ENCODE measurements at regions not wholly inside any gene's neighbourhood (a gene's known extent, or its start where the extent isn't known, plus 50 kb on each side); places are given as distances from the start of the nearest gene placed in this dataset.

DNA sequence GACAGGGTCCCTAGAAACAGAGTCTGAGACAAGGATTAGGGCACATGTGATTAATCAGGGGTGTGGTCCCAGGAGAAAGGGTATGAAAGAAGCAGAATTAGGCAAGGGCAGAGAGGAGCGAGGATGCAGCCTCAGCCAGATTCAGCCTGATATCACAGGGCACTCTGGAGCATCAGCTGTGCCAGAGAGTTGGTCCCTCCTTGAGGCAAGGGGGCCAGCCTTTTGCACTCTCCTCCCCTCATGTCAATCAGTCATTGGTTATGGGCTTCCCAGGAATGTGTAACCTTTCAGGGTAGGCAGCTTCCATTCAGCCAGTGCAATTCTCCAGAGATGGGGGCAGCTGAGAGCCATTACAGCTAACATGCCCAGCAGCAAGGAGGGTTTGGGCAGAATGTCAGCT, 152.6 kb upstream of the LHX1 start:
- Histone ChIP-seq H3K27ac (ENCODE audit: low read depth, low read length) (no peak overlapping the region), H4K20me1 (ENCODE audit: insufficient read depth, low read length) (no peaks in the 10 kb centered on the region), H3K36me3 (ENCODE audit: insufficient read depth, low read length) (no peaks in the 10 kb centered on the region), H3K4me1 (ENCODE audit: insufficient read depth, low read length) (no peaks in the 10 kb centered on the region), H3K9ac (ENCODE audit: low read length) (no peak overlapping the region), H2AFZ (ENCODE audit: low read depth, low read length) (no peak overlapping the region), H3K4me2 (ENCODE audit: low read length) (no peak overlapping the region), H3K27me3 (ENCODE audit: insufficient read depth, low read length) (peaks cover under 1% of the 10 kb centered on the region), H3K4me3 (ENCODE audit: insufficient read depth, low read depth, low read length) (no peak overlapping the region), H3K9me3 (ENCODE audit: insufficient read depth, low read depth, low read length) (no peaks in the 10 kb centered on the region), H3K79me2 (ENCODE audit: insufficient read depth, low read length) (no peaks in the 10 kb centered on the region)
- H3K27ac Mint-ChIP-seq (ENCODE audit: unreplicated experiment), result no peak overlapping the region
- no peaks in the 10 kb centered on the region for H3K4me1 Mint-ChIP-seq (ENCODE audit: low read depth, unreplicated experiment)
- peaks cover 56% of the 10 kb centered on the region for H3K27me3 Mint-ChIP-seq (ENCODE audit: low read depth, unreplicated experiment)
- TF ChIP-seq EZH2 (IDR thresholded peaks at IDR 0.05; ENCODE audit: insufficient read depth, low read length) (no peak), CTCF (IDR thresholded peaks at IDR 0.05; ENCODE audit: insufficient read depth, low read depth, low read length) (no peak)
- peaks cover 5% of the 10 kb centered on the region for H3K9me3 Mint-ChIP-seq (ENCODE audit: unreplicated experiment)
- DNase-seq (ENCODE audit: low read depth) (no peak), FAIRE-seq (no peak)
- H3K4me3 Mint-ChIP-seq (ENCODE audit: unreplicated experiment), result no peak overlapping the region
- no peaks in the 10 kb centered on the region for H3K36me3 Mint-ChIP-seq (ENCODE audit: low read depth, unreplicated experiment)

GRCh38 chr17:36786867-36787266, 150.4 kb upstream of the LHX1 start:
- Mint-ChIP-seq H3K27me3 (ENCODE audit: low read depth, unreplicated experiment) (peaks cover 65% of the 10 kb centered on the region), H3K4me3 (ENCODE audit: unreplicated experiment) (no peak overlapping the region), H3K9me3 (ENCODE audit: unreplicated experiment) (peaks cover 7% of the 10 kb centered on the region), H3K36me3 (ENCODE audit: low read depth, unreplicated experiment) (no peaks in the 10 kb centered on the region), H3K4me1 (ENCODE audit: low read depth, unreplicated experiment) (no peaks in the 10 kb centered on the region), H3K27ac (ENCODE audit: unreplicated experiment) (no peak overlapping the region)
- no peak overlapping the region for H2AFZ ChIP-seq (ENCODE audit: low read depth, low read length)
- H3K27me3 ChIP-seq (ENCODE audit: insufficient read depth, low read length), result peaks cover 9% of the 10 kb centered on the region
- H3K36me3 ChIP-seq (ENCODE audit: insufficient read depth, low read length), result no peaks in the 10 kb centered on the region
- TF ChIP-seq CTCF (IDR thresholded peaks at IDR 0.05; ENCODE audit: insufficient read depth, low read depth, low read length) (no peak), EZH2 (IDR thresholded peaks at IDR 0.05; ENCODE audit: insufficient read depth, low read length) (no peak)
- no peaks in the 10 kb centered on the region for H4K20me1 ChIP-seq (ENCODE audit: insufficient read depth, low read length)
- no peaks in the 10 kb centered on the region for H3K79me2 ChIP-seq (ENCODE audit: insufficient read depth, low read length)
- H3K4me3 ChIP-seq (ENCODE audit: insufficient read depth, low read depth, low read length), result no peak overlapping the region
- no peak for DNase-seq (ENCODE audit: low read depth)
- H3K9ac ChIP-seq (ENCODE audit: low read length), result no peak overlapping the region
- H3K4me2 ChIP-seq (ENCODE audit: low read length), result no peak overlapping the region
- FAIRE-seq, result no peak
- H3K9me3 ChIP-seq (ENCODE audit: insufficient read depth, low read depth, low read length), result no peaks in the 10 kb centered on the region
- H3K27ac ChIP-seq (ENCODE audit: low read depth, low read length), result no peak overlapping the region
- H3K4me1 ChIP-seq (ENCODE audit: insufficient read depth, low read length), result no peaks in the 10 kb centered on the region

DNA sequence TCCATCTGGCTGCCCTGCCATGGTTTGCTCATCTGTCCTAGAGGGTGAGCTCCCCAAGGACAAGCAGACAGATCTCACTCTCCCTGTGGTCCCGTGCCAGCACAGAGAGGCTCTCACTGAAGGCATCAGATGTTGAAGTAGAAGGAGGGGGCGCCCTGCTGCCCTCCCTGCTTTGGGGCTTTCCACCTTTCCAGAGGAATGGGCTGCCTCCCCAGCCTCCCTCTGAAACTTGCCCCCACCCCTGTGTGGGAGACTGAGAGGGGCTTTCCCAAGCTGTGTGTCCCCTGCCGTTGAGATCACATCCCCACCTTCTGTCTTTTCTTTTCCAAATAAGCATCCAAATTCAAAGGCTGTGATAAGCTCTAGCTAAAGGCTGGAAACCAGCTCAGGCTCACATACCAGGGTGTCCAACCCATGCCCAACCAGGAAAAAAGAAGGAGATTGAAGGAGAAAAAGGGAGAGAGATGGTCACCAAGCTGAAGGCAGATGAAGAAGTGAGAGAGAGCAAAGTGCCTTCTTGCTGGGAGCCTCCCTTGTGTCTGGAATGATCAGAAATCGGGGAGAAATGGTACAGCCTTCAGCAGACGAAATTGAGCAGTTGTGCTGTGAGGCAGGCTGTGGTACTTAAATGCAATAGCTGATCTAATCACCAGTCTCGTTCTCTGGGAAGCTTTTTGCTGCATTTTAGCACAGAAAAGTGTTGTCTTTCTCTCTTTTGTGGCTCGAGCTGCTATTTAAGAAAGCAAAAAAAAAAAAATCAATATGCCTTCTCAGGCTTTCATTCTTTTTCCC, 145.9 kb upstream of the LHX1 start:
- FAIRE-seq (no peak), DNase-seq (ENCODE audit: low read depth) (no peak)
- H3K36me3 ChIP-seq (ENCODE audit: insufficient read depth, low read length), result no peaks in the 10 kb centered on the region
- H3K9ac ChIP-seq (ENCODE audit: low read length), result no peak overlapping the region
- H3K27me3 ChIP-seq (ENCODE audit: insufficient read depth, low read length), result peaks cover 30% of the 10 kb centered on the region
- H3K4me1 ChIP-seq (ENCODE audit: insufficient read depth, low read length), result no peaks in the 10 kb centered on the region
- no peaks in the 10 kb centered on the region for H3K36me3 Mint-ChIP-seq (ENCODE audit: low read depth, unreplicated experiment)
- H3K27ac Mint-ChIP-seq (ENCODE audit: unreplicated experiment), result no peak overlapping the region
- peaks cover 50% of the 10 kb centered on the region for H3K27me3 Mint-ChIP-seq (ENCODE audit: low read depth, unreplicated experiment)
- H3K4me2 ChIP-seq (ENCODE audit: low read length), result no peak overlapping the region
- no peaks in the 10 kb centered on the region for H3K4me1 Mint-ChIP-seq (ENCODE audit: low read depth, unreplicated experiment)
- H3K4me3 ChIP-seq (ENCODE audit: insufficient read depth, low read depth, low read length), result no peak overlapping the region
- no peak for TF ChIP-seq EZH2 (IDR thresholded peaks at IDR 0.05; ENCODE audit: insufficient read depth, low read length)
- TF ChIP-seq CTCF (IDR thresholded peaks at IDR 0.05; ENCODE audit: insufficient read depth, low read depth, low read length), result no peak
- H3K79me2 ChIP-seq (ENCODE audit: insufficient read depth, low read length), result no peaks in the 10 kb centered on the region
- H4K20me1 ChIP-seq (ENCODE audit: insufficient read depth, low read length), result no peaks in the 10 kb centered on the region
- no peak overlapping the region for H2AFZ ChIP-seq (ENCODE audit: low read depth, low read length)
- no peak overlapping the region for H3K4me3 Mint-ChIP-seq (ENCODE audit: unreplicated experiment)
- peaks cover 2% of the 10 kb centered on the region for H3K9me3 Mint-ChIP-seq (ENCODE audit: unreplicated experiment)
- no peaks in the 10 kb centered on the region for H3K9me3 ChIP-seq (ENCODE audit: insufficient read depth, low read depth, low read length)
- no peak overlapping the region for H3K27ac ChIP-seq (ENCODE audit: low read depth, low read length)
